ENCODE measurements at regions not wholly inside any gene's neighbourhood (a gene's known extent, or its start where the extent isn't known, plus 50 kb on each side); places are given as distances from the start of the nearest gene placed in this dataset.

DNA sequence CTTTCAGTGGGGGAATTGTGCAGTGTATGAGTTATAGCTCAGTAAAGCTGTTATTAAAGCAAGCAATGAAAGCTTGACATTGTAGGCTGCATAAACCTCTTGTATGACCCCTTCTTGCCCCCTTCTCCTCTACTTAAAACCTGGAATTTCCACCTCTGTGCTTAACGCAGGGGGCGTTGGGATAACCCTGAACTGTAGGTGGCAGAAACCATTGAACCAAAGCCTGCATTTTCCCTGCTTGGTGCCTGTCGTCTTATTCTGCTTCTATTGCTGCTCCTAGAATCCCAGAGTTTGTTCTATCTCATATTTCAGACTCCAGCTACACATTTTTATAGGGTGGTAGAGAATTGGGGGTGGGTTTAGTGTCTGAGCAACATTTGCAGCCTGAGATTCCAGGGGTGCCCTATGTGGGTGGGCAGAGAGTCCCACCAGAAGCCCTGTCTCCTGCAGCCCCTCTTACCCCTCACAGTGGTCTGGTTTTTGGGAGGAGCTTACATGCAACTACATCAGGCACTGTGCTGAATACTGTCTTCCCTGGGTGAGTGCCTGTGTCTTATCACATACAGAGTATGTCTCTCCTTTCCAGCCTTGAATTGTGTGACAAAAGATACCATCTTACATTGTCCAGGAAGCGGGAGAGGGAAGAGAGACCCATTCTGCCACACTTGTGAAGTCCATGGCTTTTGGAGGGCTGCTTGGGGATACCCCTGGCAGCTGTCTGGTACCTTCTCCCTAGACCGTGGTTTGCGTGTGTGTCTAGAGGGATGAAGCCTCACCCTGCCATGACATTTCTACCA lies 407.7 kb upstream of the EEF2KMT start:
- H3K36me3 Mint-ChIP-seq (ENCODE audit: low read depth): no peaks in the 10 kb centered on the region
- no peaks in the 10 kb centered on the region for H3K36me3 ChIP-seq (ENCODE audit: insufficient read depth)
- H3K27me3 Mint-ChIP-seq (ENCODE audit: insufficient read depth, low read depth, poor library complexity): no peaks in the 10 kb centered on the region
- no peak overlapping the region for H3K27ac Mint-ChIP-seq
- H3K4me1 Mint-ChIP-seq: peaks cover 12% of the 10 kb centered on the region; the same call in 1 of the 3 replicates
- H3K79me2 ChIP-seq (replicated peaks; ENCODE audit: insufficient read depth): no peaks in the 10 kb centered on the region
- DNase-seq (ENCODE audit: low spot score): no peak
- peak; percentile 17; the same call in 1 of the 3 replicates for ATAC-seq
- H3K4me1 ChIP-seq (ENCODE audit: insufficient read depth): no peaks in the 10 kb centered on the region
- no peak overlapping the region for H3K27ac ChIP-seq (ENCODE audit: low read depth)
- no peaks in the 10 kb centered on the region for H4K20me1 ChIP-seq (replicated peaks; ENCODE audit: insufficient read depth)
- no peaks in the 10 kb centered on the region for H3K27me3 ChIP-seq (ENCODE audit: insufficient read depth)
- no peaks in the 10 kb centered on the region for H3F3A ChIP-seq (replicated peaks; ENCODE audit: low read depth)
- TF ChIP-seq, protein P1, sequence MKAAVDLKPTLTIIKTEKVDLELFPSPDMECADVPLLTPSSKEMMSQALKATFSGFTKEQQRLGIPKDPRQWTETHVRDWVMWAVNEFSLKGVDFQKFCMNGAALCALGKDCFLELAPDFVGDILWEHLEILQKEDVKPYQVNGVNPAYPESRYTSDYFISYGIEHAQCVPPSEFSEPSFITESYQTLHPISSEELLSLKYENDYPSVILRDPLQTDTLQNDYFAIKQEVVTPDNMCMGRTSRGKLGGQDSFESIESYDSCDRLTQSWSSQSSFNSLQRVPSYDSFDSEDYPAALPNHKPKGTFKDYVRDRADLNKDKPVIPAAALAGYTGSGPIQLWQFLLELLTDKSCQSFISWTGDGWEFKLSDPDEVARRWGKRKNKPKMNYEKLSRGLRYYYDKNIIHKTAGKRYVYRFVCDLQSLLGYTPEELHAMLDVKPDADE (IDR thresholded peaks at IDR 0.05): no peak
- TF ChIP-seq CREB1 (CRISPR knock-in tag; IDR thresholded peaks at IDR 0.05; ENCODE audit: low read depth): no peak
- TF ChIP-seq, protein P2, sequence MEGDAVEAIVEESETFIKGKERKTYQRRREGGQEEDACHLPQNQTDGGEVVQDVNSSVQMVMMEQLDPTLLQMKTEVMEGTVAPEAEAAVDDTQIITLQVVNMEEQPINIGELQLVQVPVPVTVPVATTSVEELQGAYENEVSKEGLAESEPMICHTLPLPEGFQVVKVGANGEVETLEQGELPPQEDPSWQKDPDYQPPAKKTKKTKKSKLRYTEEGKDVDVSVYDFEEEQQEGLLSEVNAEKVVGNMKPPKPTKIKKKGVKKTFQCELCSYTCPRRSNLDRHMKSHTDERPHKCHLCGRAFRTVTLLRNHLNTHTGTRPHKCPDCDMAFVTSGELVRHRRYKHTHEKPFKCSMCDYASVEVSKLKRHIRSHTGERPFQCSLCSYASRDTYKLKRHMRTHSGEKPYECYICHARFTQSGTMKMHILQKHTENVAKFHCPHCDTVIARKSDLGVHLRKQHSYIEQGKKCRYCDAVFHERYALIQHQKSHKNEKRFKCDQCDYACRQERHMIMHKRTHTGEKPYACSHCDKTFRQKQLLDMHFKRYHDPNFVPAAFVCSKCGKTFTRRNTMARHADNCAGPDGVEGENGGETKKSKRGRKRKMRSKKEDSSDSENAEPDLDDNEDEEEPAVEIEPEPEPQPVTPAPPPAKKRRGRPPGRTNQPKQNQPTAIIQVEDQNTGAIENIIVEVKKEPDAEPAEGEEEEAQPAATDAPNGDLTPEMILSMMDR (conservative IDR thresholded peaks at IDR 0.05; ENCODE audit: low read depth in 2 of 2): peak in 1 of 2 experiments; percentile 37; a peak in 2 of 4 replicates
- no peaks in the 10 kb centered on the region for H3K9me3 Mint-ChIP-seq
- no peak overlapping the region for H3K4me2 ChIP-seq
- H3K4me3 Mint-ChIP-seq: no peak overlapping the region
- H3K4me3 ChIP-seq: no peak overlapping the region
- H3K9me2 ChIP-seq (ENCODE audit: insufficient read depth): no peaks in the 10 kb centered on the region; the same call in 1 of the 2 replicates
- H2AFZ ChIP-seq: no peak overlapping the region

DNA sequence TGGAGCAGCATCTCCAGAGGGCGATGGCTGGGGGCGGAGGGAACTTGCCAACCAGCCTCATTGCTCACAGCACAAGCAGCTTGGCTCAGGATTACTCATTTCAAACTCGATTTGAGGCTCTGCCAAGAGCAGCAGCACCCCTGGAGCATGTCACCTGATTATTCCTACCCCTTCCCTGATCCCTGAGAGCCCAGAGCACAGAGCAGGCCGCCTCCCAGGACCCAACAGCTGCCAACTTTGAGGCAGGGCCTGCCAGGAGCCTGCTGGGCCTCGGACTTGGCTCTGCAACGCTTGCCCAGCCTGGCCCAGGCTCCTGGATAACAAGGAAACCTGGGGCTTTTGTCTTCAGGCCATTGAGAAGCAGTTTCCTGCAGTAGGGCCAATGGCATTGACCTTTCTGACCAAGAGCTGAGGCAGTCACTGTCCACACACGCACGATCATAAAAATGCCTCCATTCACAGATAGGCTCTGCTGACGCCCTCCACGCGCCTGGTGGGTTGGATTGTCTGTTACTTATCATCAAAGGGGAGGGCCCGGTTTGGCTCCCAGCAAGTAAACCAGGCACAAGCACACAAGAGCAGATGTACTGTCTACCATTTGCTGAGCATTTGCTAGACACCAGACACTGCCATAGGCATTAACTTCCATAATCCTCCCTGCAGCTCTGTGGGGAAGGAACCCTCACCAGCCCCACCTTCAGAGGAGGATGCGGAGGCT lies 406.6 kb upstream of the EEF2KMT start:
- Mint-ChIP-seq H3K4me1 (peaks cover 13% of the 10 kb centered on the region), H3K27ac (no peak overlapping the region; the same call in 1 of the 2 replicates), H3K9me3 (peaks cover 5% of the 10 kb centered on the region; the same call in 1 of the 3 replicates), H3K27me3 (ENCODE audit: insufficient read depth, low read depth, poor library complexity) (no peaks in the 10 kb centered on the region), H3K36me3 (ENCODE audit: low read depth) (no peaks in the 10 kb centered on the region), H3K4me3 (no peak overlapping the region)
- ATAC-seq (no peak), DNase-seq (ENCODE audit: low spot score) (no peak)
- Histone ChIP-seq H3K27me3 (ENCODE audit: insufficient read depth) (no peaks in the 10 kb centered on the region), H3K4me2 (no peak overlapping the region), H4K20me1 (replicated peaks; ENCODE audit: insufficient read depth) (no peaks in the 10 kb centered on the region), H3K4me3 (no peak overlapping the region), H2AFZ (no peak overlapping the region), H3K9me2 (ENCODE audit: insufficient read depth) (no peaks in the 10 kb centered on the region), H3F3A (replicated peaks; ENCODE audit: low read depth) (no peaks in the 10 kb centered on the region), H3K79me2 (replicated peaks; ENCODE audit: insufficient read depth) (no peaks in the 10 kb centered on the region), H3K36me3 (ENCODE audit: insufficient read depth) (no peaks in the 10 kb centered on the region), H3K27ac (ENCODE audit: low read depth) (no peak overlapping the region), H3K4me1 (ENCODE audit: insufficient read depth) (no peaks in the 10 kb centered on the region)
- no peak for TF ChIP-seq NANOG (IDR thresholded peaks at IDR 0.05; ENCODE audit: borderline replicate concordance)
- TF ChIP-seq, protein P3, sequence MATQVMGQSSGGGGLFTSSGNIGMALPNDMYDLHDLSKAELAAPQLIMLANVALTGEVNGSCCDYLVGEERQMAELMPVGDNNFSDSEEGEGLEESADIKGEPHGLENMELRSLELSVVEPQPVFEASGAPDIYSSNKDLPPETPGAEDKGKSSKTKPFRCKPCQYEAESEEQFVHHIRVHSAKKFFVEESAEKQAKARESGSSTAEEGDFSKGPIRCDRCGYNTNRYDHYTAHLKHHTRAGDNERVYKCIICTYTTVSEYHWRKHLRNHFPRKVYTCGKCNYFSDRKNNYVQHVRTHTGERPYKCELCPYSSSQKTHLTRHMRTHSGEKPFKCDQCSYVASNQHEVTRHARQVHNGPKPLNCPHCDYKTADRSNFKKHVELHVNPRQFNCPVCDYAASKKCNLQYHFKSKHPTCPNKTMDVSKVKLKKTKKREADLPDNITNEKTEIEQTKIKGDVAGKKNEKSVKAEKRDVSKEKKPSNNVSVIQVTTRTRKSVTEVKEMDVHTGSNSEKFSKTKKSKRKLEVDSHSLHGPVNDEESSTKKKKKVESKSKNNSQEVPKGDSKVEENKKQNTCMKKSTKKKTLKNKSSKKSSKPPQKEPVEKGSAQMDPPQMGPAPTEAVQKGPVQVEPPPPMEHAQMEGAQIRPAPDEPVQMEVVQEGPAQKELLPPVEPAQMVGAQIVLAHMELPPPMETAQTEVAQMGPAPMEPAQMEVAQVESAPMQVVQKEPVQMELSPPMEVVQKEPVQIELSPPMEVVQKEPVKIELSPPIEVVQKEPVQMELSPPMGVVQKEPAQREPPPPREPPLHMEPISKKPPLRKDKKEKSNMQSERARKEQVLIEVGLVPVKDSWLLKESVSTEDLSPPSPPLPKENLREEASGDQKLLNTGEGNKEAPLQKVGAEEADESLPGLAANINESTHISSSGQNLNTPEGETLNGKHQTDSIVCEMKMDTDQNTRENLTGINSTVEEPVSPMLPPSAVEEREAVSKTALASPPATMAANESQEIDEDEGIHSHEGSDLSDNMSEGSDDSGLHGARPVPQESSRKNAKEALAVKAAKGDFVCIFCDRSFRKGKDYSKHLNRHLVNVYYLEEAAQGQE (IDR thresholded peaks at IDR 0.05; ENCODE audit: unreplicated experiment): no peak
